H1 (cell line): ENCODE measurements at regions not wholly inside any gene's neighbourhood (a gene's known extent, or its start where the extent isn't known, plus 50 kb on each side); places are given as distances from the start of the nearest gene placed in this dataset.

Experiments
- MAX ChIP-seq: IDR thresholded peaks from 2 replicates; pipeline ENCODE4 v1.6.1; 2012; ENCODE audit warnings: inconsistent platforms
- POLR2AphosphoS5 ChIP-seq: IDR thresholded peaks from 2 replicates; pipeline ENCODE4 v1.6.1; 2011; ENCODE audit warnings: low read depth, low read length
- SP1 ChIP-seq: IDR thresholded peaks from 2 replicates; pipeline ENCODE4 v1.6.1; 2011; ENCODE audit warnings: low read depth, low read length

- no peak for TF ChIP-seq POLR2AphosphoS5
- no peak for TF ChIP-seq MAX
- no peak for TF ChIP-seq SP1
These were observed 53.7 kb upstream of the CARD18 start for GRCh38 chr11:105193260-105193659.
